GM20431 (cell line): ENCODE measurements at regions not wholly inside any gene's neighbourhood (a gene's known extent, or its start where the extent isn't known, plus 50 kb on each side); places are given as distances from the start of the nearest gene placed in this dataset.
"Not testable (repeated sequence)": the region's sequence is repeated elsewhere in the genome, so short reads cannot be mapped to it uniquely, and the experiment has no call there.

Source experiments
- in situ Hi-C: fragments of 300-500 bp; cut with MseI, MboI; formaldehyde crosslinking; loops from one replicate; pipeline ENCODE4 v1.15.0; 2020; ENCODE audit warnings: low sequenced_read_pairs; ENCODE audit not compliant: unreplicated experiment

GRCh38 chr22:44567846-44568493 is 69.9 kb upstream of the RTL6 start:
- in situ Hi-C loops: no loop called here

DNA sequence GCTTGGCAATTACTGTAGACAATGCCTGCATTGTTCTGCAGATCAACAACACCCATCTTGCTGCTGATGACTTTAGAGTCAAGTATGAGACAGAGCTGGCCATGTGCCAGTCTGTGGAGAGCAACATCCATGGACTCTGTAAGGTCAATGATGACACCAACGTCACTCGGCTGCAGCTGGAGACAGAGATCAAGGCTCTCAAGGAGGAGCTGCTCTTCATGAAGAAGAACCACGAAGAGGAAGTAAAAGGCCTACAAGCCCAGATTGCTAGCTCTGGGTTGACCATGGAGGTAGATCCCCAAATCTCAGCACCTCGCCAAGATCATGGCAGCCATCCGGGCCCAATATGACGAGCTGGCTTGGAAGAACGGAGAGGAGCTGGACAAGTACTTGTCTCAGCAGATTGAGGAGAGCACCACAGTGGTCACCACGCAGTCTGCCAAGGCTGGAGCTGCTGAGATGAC is 69.4 kb upstream of the RTL6 start:
- in situ Hi-C loops: not testable (repeated sequence)

DNA sequence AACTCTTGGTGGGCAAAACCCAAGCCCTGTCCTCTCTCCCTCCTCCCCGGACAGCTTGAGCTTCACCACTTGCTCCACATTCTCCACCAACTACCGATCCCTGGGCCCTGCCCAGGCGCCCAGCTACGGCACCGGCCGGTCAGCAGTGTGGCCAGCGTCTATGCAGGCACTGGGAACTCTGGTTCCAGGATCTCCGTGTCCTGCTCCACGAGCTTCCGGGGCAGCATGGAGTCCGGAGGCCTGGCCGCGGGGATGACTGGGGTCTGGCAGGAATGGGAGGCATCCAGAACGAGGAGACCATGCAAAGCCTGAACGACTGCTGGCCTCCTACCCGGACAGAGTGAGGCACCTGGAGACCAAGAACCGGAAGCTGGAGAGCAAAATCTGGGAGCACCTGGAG is 68.9 kb upstream of the RTL6 start:
- in situ Hi-C loops: no loop called here

DNA sequence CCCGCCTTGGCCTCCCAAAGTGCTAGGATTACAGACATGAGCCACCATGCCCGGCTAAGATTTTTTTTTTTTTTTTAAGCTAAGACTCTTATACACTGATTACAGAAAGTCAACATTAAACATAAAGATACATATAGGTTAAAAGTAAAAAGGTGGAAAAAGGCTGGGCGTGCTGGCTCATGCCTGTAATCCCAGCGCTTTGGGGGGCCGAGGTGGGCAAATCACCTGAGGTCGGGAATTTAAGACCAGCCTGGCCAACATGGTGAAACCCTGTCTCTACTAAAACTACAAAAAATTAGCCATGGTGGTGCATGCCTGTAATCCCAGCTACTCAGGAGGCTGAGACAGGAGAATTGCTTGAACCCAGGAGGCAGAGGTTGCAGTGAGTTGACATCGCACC is 64.6 kb upstream of the RTL6 start:
- in situ Hi-C loops: not testable (repeated sequence)

DNA sequence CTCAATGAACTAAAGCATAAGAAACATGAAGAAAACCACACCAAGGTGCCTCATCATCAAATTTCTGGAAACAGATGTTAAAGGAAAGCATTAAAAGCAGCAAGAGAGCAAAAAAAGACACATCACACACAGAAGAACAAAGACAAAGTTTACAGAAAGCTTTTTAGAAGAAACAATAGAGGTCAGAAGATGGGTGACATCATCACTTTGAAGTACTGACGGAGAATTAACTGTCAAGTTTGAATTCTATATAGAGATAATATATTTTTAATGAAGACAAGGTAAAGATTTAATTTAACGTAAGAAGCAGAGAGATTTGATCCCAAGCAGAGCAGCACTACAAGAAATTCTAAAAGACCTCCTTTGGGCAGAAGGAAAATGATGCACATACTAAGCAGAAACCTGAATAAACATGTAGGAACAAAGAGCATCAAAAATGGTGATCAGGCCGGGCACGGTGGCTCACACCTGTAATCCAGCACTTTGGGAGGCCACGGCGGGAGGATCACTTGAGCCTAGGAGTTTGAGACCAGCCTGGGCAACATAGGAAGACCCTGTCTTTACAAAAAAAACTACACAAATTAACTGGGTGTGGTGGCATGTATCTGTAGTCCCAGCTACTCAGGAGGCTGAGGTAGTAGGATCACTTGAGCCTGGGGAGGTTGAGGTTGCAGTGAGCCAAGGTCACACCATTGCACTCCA is 63.3 kb upstream of the RTL6 start:
- in situ Hi-C loops: no loop called here

DNA sequence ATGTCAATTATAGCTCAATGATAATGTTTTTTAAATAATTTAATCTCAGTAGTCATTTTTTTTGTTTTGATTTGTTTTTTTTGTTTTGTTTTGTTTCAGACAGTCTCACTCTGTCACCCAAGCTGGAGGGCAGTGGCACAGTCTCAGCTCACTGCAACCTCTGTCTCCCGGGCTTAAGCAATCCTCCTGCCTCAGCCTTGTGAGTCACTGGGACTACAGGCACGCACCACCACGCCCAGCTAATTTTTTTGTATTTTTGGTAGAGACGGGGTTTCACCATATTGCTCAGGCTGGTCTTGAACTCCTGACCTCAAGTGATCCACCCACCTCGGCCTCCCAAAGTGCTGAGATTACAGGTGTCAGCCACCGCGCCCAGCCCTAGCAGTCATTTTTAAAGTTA is 60.6 kb upstream of the RTL6 start:
- in situ Hi-C loops: not testable (repeated sequence)

GRCh38 chr22:44557872-44558271 is 59.8 kb upstream of the RTL6 start:
- in situ Hi-C loops: not testable (repeated sequence)

DNA sequence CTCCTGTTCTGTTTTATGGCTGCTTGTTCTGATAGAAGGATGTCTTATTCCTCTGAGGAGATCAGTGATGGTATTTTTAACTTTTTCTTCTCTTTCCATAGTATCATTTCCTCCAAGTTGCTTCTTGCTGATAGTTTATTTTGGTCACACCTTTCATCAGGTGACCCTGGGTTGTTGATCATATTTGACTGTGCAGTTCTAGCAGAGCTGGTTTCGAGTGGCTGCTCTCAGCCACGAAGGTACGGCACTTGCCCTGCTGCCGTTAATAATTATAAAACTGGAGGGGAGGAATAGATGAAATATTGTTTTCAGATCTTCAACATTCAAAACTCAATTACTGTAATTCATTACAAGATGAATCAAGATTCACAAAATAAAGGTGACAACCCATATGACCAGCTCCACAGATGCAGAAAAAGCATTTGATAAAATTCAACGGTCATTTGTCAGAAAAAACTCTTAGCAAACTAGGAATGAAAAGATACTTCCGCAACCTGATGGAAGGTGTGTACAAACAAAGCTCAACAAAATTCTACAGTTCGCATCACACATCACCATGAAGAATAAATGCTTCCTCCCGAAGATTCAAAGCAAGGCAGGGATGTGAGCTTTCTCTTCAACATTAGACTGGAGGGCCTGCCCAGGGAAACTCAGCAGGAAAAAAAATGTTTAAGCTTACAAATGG is 59.2 kb upstream of the RTL6 start:
- in situ Hi-C loops: no loop called here

DNA sequence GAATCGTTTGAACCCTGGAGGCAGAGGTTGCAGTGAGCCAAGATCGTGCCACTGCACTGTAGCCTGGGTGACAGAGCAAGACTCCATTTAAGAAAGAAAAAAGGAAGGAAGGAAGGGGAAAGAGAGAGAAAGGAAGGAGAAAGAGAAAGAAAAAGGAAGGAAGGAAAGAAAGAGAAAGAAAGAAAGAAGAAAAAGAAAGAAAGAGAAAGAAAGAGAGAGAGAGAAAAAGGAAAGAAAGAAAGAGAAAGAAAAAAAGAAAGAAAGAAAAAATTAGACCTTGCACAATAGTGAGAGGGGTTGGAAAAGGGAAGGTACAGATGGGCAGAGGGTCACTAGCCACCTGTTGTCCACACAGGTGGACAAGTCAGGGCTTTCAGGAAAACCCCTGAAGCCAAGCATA is 57.6 kb upstream of the RTL6 start:
- in situ Hi-C loops: no loop called here

- in situ Hi-C loops: no loop called here
These were observed 57.0 kb upstream of the RTL6 start for GRCh38 chr22:44555046-44555445.

DNA sequence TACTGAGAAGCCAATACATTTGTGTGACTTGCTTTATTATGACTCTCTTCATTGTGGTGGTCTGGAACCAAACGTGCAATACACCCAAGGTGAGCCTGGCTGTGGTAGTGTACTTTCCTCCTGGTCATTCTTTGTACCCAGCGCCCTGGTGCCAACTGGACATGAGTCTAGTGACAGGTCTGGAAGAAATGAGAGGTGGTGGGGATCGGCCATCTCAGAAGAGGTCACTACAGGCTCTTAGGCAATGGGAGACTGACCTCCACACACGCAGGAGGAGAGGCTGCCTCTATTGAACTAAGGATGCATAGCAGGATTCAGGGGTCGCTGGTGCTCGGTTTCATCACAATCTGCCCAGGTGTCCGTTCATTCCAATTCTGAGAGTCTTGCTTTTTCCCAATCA is 56.4 kb upstream of the RTL6 start:
- in situ Hi-C loops: no loop called here

- in situ Hi-C loops: no loop called here
These were observed 52.9 kb upstream of the RTL6 start for GRCh38 chr22:44550711-44551491.

DNA sequence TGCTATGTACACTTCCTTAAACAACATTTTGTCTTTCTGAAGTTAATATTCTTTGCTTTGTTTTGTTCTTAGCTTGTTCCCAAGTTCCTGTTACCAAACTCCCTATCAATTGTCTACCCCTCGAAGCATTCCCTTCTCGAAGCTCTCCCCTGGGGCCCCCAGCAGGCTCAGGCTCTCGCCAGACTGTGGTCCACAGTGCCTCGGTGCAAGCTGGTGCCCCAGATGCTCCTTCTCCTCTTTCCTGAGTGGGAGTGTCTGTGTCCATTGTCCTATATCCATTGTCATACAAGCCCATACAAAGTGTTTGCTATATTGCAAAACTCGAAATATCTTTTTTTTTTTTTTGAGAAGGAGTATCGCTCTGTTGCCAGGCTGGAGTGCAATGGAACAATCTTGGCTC is 51.7 kb upstream of the RTL6 start:
- in situ Hi-C loops: no loop called here

DNA sequence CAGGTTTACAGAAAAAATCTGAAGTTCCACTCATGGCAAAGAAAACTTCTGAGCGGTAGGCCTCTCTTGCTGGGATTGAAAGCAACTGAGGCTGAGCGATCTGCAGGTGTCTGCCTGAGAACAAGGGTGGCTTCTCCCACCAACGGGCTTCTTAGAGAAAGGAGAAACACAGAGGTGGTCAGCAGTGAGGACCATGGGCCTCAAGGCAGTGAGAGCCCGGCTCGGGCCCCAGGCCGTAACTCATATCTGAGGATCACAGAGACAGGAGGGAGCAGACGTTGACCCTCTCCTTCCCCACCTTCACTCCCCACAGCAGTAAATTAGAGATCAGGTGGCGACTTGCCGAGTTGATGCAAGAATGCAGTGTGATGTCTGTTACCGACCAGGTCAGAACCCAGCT is 50.9 kb upstream of the RTL6 start:
- in situ Hi-C loops: no loop called here
